ENCODE measurements at regions not wholly inside any gene's neighbourhood (a gene's known extent, or its start where the extent isn't known, plus 50 kb on each side); places are given as distances from the start of the nearest gene placed in this dataset.

DNA sequence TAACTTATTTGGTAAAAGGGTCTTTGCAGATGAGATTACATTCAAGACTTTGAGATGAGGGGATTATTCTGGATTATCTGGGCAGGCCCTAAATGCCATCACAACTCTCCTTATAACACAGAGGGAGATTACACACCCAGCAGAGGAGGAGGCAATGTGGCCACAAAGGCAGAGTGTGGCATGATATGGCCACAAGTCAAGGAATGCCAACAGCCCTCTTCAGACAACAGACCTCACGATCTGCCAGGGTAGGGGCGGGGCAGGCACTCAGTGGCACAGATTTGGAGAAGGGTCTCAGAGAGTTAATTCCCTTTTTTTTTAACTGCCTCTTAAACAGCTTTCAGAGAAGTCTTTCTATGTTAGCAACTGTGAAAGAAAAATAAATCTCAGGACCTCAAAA lies 96.9 kb downstream of the CYP26B1 start:
- TF ChIP-seq CTCF (IDR thresholded peaks at IDR 0.05 in 8 of 11, conservative IDR thresholded peaks at IDR 0.05 in 3 of 11): no peak
- no peak for TF ChIP-seq POLR2A (IDR thresholded peaks at IDR 0.05)

All from spleen (tissue), 7 donors.